Superior temporal gyrus (tissue), 1 donor: ENCODE measurements at regions not wholly inside any gene's neighbourhood (a gene's known extent, or its start where the extent isn't known, plus 50 kb on each side); places are given as distances from the start of the nearest gene placed in this dataset.

Experiments used
- DNase-seq: peaks from one replicate; pipeline ENCODE4 v3.0.0-alpha.2; 2016; ENCODE audit errors: extremely low spot score

- DNase-seq = no peak
Observed at GRCh38 chr7:25503306-25503705, 275.0 kb upstream of the NPVF start.

GRCh38 chr7:25512061-25512687 is 283.9 kb upstream of the NPVF start:
- no peak for DNase-seq

GRCh38 chr7:25515633-25516275 is 287.5 kb upstream of the NPVF start:
- no peak for DNase-seq

GRCh38 chr7:25517906-25518305 is 289.6 kb upstream of the NPVF start:
- no peak for DNase-seq

- no peak for DNase-seq
Observed at GRCh38 chr7:25520017-25520416, 291.7 kb upstream of the NPVF start.

- no peak for DNase-seq
Observed at GRCh38 chr7:25520516-25520915, 292.2 kb upstream of the NPVF start.

GRCh38 chr7:25521236-25521635 is 292.9 kb upstream of the NPVF start:
- no peak for DNase-seq

- no peak for DNase-seq
Observed at GRCh38 chr7:25522727-25523126, 294.4 kb upstream of the NPVF start.

- no peak for DNase-seq
Observed at GRCh38 chr7:25527665-25528170, 299.4 kb upstream of the NPVF start.

- DNase-seq = no peak
Observed at GRCh38 chr7:25529320-25529719, 301.0 kb upstream of the NPVF start.

GRCh38 chr7:25536851-25537250 is 308.6 kb upstream of the NPVF start:
- DNase-seq = no peak

GRCh38 chr7:25537662-25538375 is 309.5 kb upstream of the NPVF start:
- DNase-seq = no peak

- no peak for DNase-seq
Observed at GRCh38 chr7:25541094-25541821, 313.0 kb upstream of the NPVF start.

GRCh38 chr7:25541877-25542276 is 313.6 kb upstream of the NPVF start:
- DNase-seq = no peak

- no peak for DNase-seq
Observed at GRCh38 chr7:25543210-25543609, 314.9 kb upstream of the NPVF start.

GRCh38 chr7:25543798-25544197 is 315.5 kb upstream of the NPVF start:
- no peak for DNase-seq

GRCh38 chr7:25544254-25544653 is 316.0 kb upstream of the NPVF start:
- no peak for DNase-seq

GRCh38 chr7:25545124-25546008 is 317.1 kb upstream of the NPVF start:
- no peak for DNase-seq

GRCh38 chr7:25546306-25546705 is 318.0 kb upstream of the NPVF start:
- DNase-seq = no peak

GRCh38 chr7:25549271-25549921 is 321.1 kb upstream of the NPVF start:
- no peak for DNase-seq

- DNase-seq = no peak
Observed at GRCh38 chr7:25550149-25550548, 321.9 kb upstream of the NPVF start.
